Adrenal gland (tissue), 5 donors: ENCODE measurements at regions not wholly inside any gene's neighbourhood (a gene's known extent, or its start where the extent isn't known, plus 50 kb on each side); places are given as distances from the start of the nearest gene placed in this dataset.

Source experiments
- POLR2A ChIP-seq, 2 donors: fragments of 450-650 bp; IDR thresholded peaks; one replicate each; pipeline ENCODE4 v1.6.1; 2017; ENCODE audit warnings: antibody characterized with exemption in 2 of 2, mild to moderate bottlenecking in 2 of 2, moderate library complexity in 1 of 2
- TF ChIP-seq, protein P1 (sequence below), 6 experiments: fragments of 450-650 bp in 4 of 6; fragments of 200-600 bp in 2 of 6; sonication (generic) in 1 of 6; IDR thresholded peaks; 1 replicate in 5 of 6; 2 replicates in 1 of 6; pipeline versions ENCODE4 v1.5.1 to v1.8.0; 2016 to 2021; ENCODE audit warnings: antibody characterized with exemption in 6 of 6, mild to moderate bottlenecking in 2 of 6, moderate library complexity in 1 of 6
- donor health status: DM: no; HTN: no; CAD: no.

DNA sequence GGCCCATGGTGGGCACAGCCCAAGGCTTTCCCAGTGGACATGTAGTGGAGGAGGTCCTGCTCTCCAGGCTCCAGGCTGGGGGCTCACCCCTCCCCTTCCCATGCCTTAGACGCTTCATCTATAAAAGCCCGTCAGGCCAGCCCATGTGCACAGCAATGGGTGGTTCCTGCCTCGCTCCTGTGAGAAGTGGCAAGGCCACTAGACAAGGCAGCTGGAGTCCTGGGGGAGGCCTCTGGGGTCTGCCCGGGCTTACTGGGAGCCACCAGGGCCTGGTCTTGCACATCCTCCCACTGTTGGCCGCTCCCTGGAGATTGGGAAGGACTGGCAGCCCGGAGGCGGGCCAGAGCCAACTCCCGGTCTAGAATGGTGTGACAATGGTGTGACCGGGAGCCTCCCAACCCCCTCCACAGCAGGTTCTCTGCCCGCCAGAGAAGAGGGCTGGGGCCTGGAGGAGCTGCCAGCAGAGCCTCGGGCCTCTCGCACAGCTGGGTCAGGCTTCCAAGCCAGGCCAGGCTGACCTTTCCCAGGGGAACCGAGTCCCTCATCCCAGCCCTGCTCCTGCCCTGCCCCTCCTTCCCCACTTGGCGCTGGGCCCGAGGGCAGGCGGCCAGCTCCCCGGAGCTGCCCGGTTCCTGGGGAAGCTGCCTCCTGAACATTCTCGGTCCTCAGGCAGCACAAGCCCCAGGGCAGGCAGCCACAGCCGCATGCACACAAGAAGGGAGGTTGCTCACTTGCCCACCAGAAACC lies 97.9 kb downstream of the RFLNA start:
- TF ChIP-seq, protein P1, sequence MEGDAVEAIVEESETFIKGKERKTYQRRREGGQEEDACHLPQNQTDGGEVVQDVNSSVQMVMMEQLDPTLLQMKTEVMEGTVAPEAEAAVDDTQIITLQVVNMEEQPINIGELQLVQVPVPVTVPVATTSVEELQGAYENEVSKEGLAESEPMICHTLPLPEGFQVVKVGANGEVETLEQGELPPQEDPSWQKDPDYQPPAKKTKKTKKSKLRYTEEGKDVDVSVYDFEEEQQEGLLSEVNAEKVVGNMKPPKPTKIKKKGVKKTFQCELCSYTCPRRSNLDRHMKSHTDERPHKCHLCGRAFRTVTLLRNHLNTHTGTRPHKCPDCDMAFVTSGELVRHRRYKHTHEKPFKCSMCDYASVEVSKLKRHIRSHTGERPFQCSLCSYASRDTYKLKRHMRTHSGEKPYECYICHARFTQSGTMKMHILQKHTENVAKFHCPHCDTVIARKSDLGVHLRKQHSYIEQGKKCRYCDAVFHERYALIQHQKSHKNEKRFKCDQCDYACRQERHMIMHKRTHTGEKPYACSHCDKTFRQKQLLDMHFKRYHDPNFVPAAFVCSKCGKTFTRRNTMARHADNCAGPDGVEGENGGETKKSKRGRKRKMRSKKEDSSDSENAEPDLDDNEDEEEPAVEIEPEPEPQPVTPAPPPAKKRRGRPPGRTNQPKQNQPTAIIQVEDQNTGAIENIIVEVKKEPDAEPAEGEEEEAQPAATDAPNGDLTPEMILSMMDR (IDR thresholded peaks at IDR 0.05), result peak in 1 of 6 experiments; percentile 3
- TF ChIP-seq POLR2A (IDR thresholded peaks at IDR 0.05), result peak in 1 of 2 donors; percentile 66
